HepG2 (cell line): ENCODE measurements at regions not wholly inside any gene's neighbourhood (a gene's known extent, or its start where the extent isn't known, plus 50 kb on each side); places are given as distances from the start of the nearest gene placed in this dataset.

ENCODE experiments used
- ATAC-seq: fragments of 200-7000 bp; cut with Tn5 transposase; 3 replicates; pipeline ENCODE4 v1.9.1; 2020; ENCODE audit warnings: mild to moderate bottlenecking, moderate library complexity
- BruUV-seq: library from RNA; stranded (reverse); fragments of 400-500 nt; replicated peaks from 2 replicates; lab custom pipeline; 2021; lab: Mats Ljungman, UMichigan
- CTCF ChIA-PET: fragments of 300-600 bp; formaldehyde crosslinking; extraction: SDS; loops from one replicate; lab custom pipeline; 2021; ENCODE audit warnings: low total read pairs, inconsistent platforms, low intra/inter-chr PET ratio; lab: Yijun Ruan, JAX
- POLR2A ChIA-PET: fragments of 350-600 bp; sonication (Branson Sonifier 250); formaldehyde crosslinking; loops from one replicate; lab custom pipeline; 2020; ENCODE audit warnings: antibody characterized with exemption, inconsistent platforms; lab: Yijun Ruan, JAX
- DNase-seq: peaks from one replicate; pipeline ENCODE4 v3.0.0-alpha.2; 2015; ENCODE audit warnings: low spot score
- FAIRE-seq: peaks from 3 replicates; lab custom pipeline; 2011; peaks lifted over from hg19 to GRCh38; lab: Jason Lieb, UNC
- H2AFZ ChIP-seq: one replicate; pipeline ENCODE4 v1.6.1; 2011; ENCODE audit warnings: low read length, inconsistent platforms
- H3K27ac ChIP-seq: fragments of 300-600 bp; 3 replicates; pipeline ENCODE4 v1.8.0; 2011; ENCODE audit warnings: mixed run types, mild to moderate bottlenecking, mixed read lengths, low read length, inconsistent platforms; ENCODE audit not compliant: insufficient read depth; ENCODE audit errors: extremely low read length
- H3K27me3 ChIP-seq, 2 experiments: fragments of 200-600 bp in 1 of 2; 2 replicates in 1 of 2; 3 replicates in 1 of 2; pipeline versions ENCODE4 v1.6.0 to v1.8.0; 2011; ENCODE audit warnings: low read length in 2 of 2, mild to moderate bottlenecking in 2 of 2, moderate library complexity in 2 of 2, inconsistent platforms in 1 of 2; ENCODE audit not compliant: insufficient read depth in 2 of 2, control insufficient read depth in 1 of 2
- H3K36me3 ChIP-seq, 2 experiments: fragments of 200-600 bp in 1 of 2; replicated peaks in 1 of 2; 2 replicates in 1 of 2; 3 replicates in 1 of 2; pipeline versions ENCODE4 v1.5.1 to v1.8.0; 2011; ENCODE audit warnings: low read length in 2 of 2, inconsistent platforms in 1 of 2; ENCODE audit not compliant: insufficient read depth in 2 of 2, control insufficient read depth in 1 of 2
- H3K4me1 ChIP-seq: 2 replicates; pipeline ENCODE4 v1.5.1; 2012; ENCODE audit warnings: low read length, inconsistent platforms; ENCODE audit not compliant: insufficient read depth
- H3K4me2 ChIP-seq: 2 replicates; pipeline ENCODE4 v1.6.0; 2011; ENCODE audit warnings: low read depth, low read length, inconsistent platforms
- H3K4me3 ChIP-seq, 3 experiments: fragments of 200-600 bp in 1 of 3; sonication (generic), shearing (Covaris generic) in 1 of 3; replicated peaks in 1 of 3; 2 replicates each; pipeline ENCODE4 v1.5.1; 2011 to 2016; ENCODE audit warnings: low read length in 3 of 3, inconsistent platforms in 2 of 3, low read depth in 2 of 3, mild to moderate bottlenecking in 2 of 3, control low read depth in 1 of 3, mixed read lengths in 1 of 3; ENCODE audit not compliant: insufficient read depth in 1 of 3
- H3K79me2 ChIP-seq: one replicate; pipeline ENCODE4 v1.6.1; 2011; ENCODE audit warnings: low read length, inconsistent platforms; ENCODE audit not compliant: insufficient read depth
- H3K9ac ChIP-seq: 2 replicates; pipeline ENCODE4 v1.6.0; 2011; ENCODE audit warnings: mild to moderate bottlenecking, low read depth, low read length, inconsistent platforms; ENCODE audit not compliant: insufficient read depth
- H3K9me3 ChIP-seq: 2 replicates; pipeline ENCODE4 v1.5.1; 2012; ENCODE audit warnings: mild to moderate bottlenecking, low read length
- H4K20me1 ChIP-seq: 2 replicates; pipeline ENCODE4 v1.6.0; 2011; ENCODE audit warnings: inconsistent platforms, mild to moderate bottlenecking, low read length, moderate library complexity; ENCODE audit not compliant: insufficient read depth
- LBX2 ChIP-seq: sonication (generic); formaldehyde crosslinking; IDR thresholded peaks from 2 replicates; pipeline ENCODE4 v1.5.0; 2020; ENCODE audit warnings: missing genetic modification reagents, mild to moderate bottlenecking, borderline replicate concordance
- MBD4 ChIP-seq: IDR thresholded peaks from 2 replicates; pipeline ENCODE4 v1.6.1; 2012; ENCODE audit warnings: low read length, inconsistent platforms, borderline replicate concordance
- PHB2 ChIP-seq: fragments of 450-650 bp; IDR thresholded peaks from 2 replicates; pipeline ENCODE4 v1.6.1; 2018; ENCODE audit not compliant: partially characterized antibody
- PHF21A ChIP-seq: sonication (generic); formaldehyde crosslinking; IDR thresholded peaks from 2 replicates; pipeline ENCODE4 v1.5.0; 2020; ENCODE audit warnings: mild to moderate bottlenecking, missing genetic modification reagents
- SIX1 ChIP-seq: sonication (generic); formaldehyde crosslinking; IDR thresholded peaks from 2 replicates; pipeline ENCODE4 v1.4.0; 2020; ENCODE audit warnings: missing genetic modification reagents, borderline replicate concordance
- SRY ChIP-seq: sonication (generic); formaldehyde crosslinking; IDR thresholded peaks from 2 replicates; pipeline ENCODE4 v1.8.0; 2022; ENCODE audit warnings: mild to moderate bottlenecking, missing genetic modification reagents
- TMF1 ChIP-seq: sonication (generic); formaldehyde crosslinking; IDR thresholded peaks from 2 replicates; pipeline ENCODE4 v1.8.1; 2022; ENCODE audit warnings: low read depth, missing genetic modification reagents
- ZBTB1 ChIP-seq: sonication (generic); formaldehyde crosslinking; IDR thresholded peaks from 2 replicates; pipeline ENCODE4 v1.4.0; 2020; ENCODE audit warnings: missing genetic modification reagents, borderline replicate concordance
- ZMAT5 ChIP-seq: sonication (generic); formaldehyde crosslinking; IDR thresholded peaks from 2 replicates; pipeline ENCODE4 v1.5.0; 2020; ENCODE audit warnings: mild to moderate bottlenecking, low read depth, missing genetic modification reagents, borderline replicate concordance
- ZNF234 ChIP-seq: sonication (generic); formaldehyde crosslinking; conservative IDR thresholded peaks from 2 replicates; pipeline ENCODE4 v1.5.1; 2020; ENCODE audit warnings: mild to moderate bottlenecking, missing genetic modification reagents
- ZNF24 ChIP-seq: fragments of 450-650 bp; IDR thresholded peaks from 2 replicates; pipeline ENCODE4 v1.6.1; 2017; ENCODE audit warnings: antibody characterized with exemption, mild to moderate bottlenecking
- ZNF562 ChIP-seq: sonication (generic); formaldehyde crosslinking; IDR thresholded peaks from 2 replicates; pipeline ENCODE4 v1.8.0; 2022; ENCODE audit warnings: missing genetic modification reagents, borderline replicate concordance
- ZNF597 ChIP-seq: sonication (generic); formaldehyde crosslinking; IDR thresholded peaks from 2 replicates; pipeline ENCODE4 v1.5.0; 2020; ENCODE audit warnings: missing genetic modification reagents
- ZNF878 ChIP-seq: sonication (generic); formaldehyde crosslinking; IDR thresholded peaks from 2 replicates; pipeline ENCODE4 v1.8.1; 2023; ENCODE audit warnings: mild to moderate bottlenecking, missing genetic modification reagents, moderate library complexity
- ZSCAN29 ChIP-seq: sonication (generic); formaldehyde crosslinking; conservative IDR thresholded peaks from 2 replicates; pipeline ENCODE4 v1.4.0; 2020; ENCODE audit warnings: mild to moderate bottlenecking, missing genetic modification reagents
- WGBS: methylation state at CpG from one replicate; pipeline ENCODE4 v1.1.6; 2017; ENCODE audit warnings: low lambda C conversion rate; 5-methylcytosine and 5-hydroxymethylcytosine counted together
- in situ Hi-C: cut with HindIII; loops from 2 replicates; pipeline ENCODE4 v1.10.0; 2017; ENCODE audit warnings: low pct_unique_long_range_greater_than_20kb; ENCODE audit not compliant: extremely low pct_ligation_motif_present
- intact Hi-C: fragments of 100-400 bp; cut with micrococcal nuclease; formaldehyde crosslinking; loops from one replicate; pipeline ENCODE4 v1.10.0; 2022; ENCODE audit not compliant: unreplicated experiment
- TF ChIP-seq, protein P1 (sequence below): sonication (generic); formaldehyde crosslinking; IDR thresholded peaks from 2 replicates; pipeline ENCODE4 v1.5.0; 2020; ENCODE audit warnings: missing genetic modification reagents, mild to moderate bottlenecking, borderline replicate concordance
- TF ChIP-seq, protein P2 (sequence below): sonication (generic); formaldehyde crosslinking; IDR thresholded peaks from 2 replicates; pipeline ENCODE4 v1.8.0; 2022; ENCODE audit warnings: low read depth, missing genetic modification reagents

GRCh38 chr4:32022071-32022470 is 1301.9 kb downstream of the PCDH7 start:
- POLR2A ChIA-PET, result no interaction called here
- no peak for ATAC-seq

More at GRCh38 chr4:32022071-32022470, 1301.9 kb downstream of the PCDH7 start:
- BruUV-seq, result no TSS peak
- H3K27ac ChIP-seq, result no peak overlapping the region
- FAIRE-seq (no peak), DNase-seq (no peak)
- intact Hi-C loops (no loop called here), in situ Hi-C loops (no loop called here)
- H3K27me3 ChIP-seq, result no peaks in the 10 kb centered on the region
- TF ChIP-seq ZNF597 (CRISPR knock-in tag) (no peak), LBX2 (CRISPR knock-in tag) (no peak), SIX1 (CRISPR knock-in tag) (no peak), PHB2 (no peak), ZNF24 (no peak), ZSCAN29 (no peak), ZMAT5 (CRISPR knock-in tag) (no peak), ZNF234 (CRISPR knock-in tag) (no peak), PHF21A (no peak), ZNF562 (CRISPR knock-in tag) (no peak), MBD4 (no peak), ZBTB1 (CRISPR knock-in tag) (no peak), TMF1 (no peak), ZNF878 (CRISPR knock-in tag) (no peak), SRY (no peak)
- TF ChIP-seq, protein P1, sequence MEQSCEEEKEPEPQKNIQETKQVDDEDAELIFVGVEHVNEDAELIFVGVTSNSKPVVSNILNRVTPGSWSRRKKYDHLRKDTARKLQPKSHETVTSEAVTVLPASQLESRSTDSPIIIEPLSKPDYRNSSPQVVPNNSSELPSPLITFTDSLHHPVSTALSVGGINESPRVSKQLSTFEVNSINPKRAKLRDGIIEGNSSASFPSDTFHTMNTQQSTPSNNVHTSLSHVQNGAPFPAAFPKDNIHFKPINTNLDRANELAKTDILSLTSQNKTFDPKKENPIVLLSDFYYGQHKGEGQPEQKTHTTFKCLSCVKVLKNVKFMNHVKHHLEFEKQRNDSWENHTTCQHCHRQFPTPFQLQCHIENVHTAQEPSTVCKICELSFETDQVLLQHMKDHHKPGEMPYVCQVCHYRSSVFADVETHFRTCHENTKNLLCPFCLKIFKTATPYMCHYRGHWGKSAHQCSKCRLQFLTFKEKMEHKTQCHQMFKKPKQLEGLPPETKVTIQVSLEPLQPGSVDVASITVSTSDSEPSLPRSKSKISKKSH, result no peak
- TF ChIP-seq, protein P2, sequence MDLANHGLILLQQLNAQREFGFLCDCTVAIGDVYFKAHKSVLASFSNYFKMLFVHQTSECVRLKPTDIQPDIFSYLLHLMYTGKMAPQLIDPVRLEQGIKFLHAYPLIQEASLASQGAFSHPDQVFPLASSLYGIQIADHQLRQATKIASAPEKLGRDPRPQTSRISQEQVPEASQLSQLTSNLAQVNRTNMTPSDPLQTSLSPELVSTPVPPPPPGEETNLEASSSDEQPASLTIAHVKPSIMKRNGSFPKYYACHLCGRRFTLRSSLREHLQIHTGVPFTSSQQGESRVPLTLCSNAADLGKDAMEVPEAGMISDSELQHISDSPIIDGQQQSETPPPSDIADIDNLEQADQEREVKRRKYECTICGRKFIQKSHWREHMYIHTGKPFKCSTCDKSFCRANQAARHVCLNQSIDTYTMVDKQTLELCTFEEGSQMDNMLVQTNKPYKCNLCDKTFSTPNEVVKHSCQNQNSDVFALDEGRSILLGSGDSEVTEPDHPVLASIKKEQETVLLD (CRISPR knock-in tag), result no peak
- H4K20me1 ChIP-seq, result no peaks in the 10 kb centered on the region
- WGBS, result 0% methylated on average over 1 of the region's 1 CpG
- no peak overlapping the region for H3K9ac ChIP-seq
- no peaks in the 10 kb centered on the region for H3K36me3 ChIP-seq
- no peak overlapping the region for H2AFZ ChIP-seq
- CTCF ChIA-PET, result no interaction called here
- H3K79me2 ChIP-seq, result no peaks in the 10 kb centered on the region
- peaks cover 35% of the 10 kb centered on the region for H3K9me3 ChIP-seq
- no peak overlapping the region for H3K4me3 ChIP-seq
- H3K4me2 ChIP-seq, result no peak overlapping the region
- H3K4me1 ChIP-seq, result no peaks in the 10 kb centered on the region
